Osteoblast (primary cell): ENCODE measurements at regions not wholly inside any gene's neighbourhood (a gene's known extent, or its start where the extent isn't known, plus 50 kb on each side); places are given as distances from the start of the nearest gene placed in this dataset.

Source experiments
- DNase-seq: peaks from one replicate; pipeline ENCODE4 v3.0.0; 2011; ENCODE audit warnings: low spot score, mixed read lengths; ENCODE audit not compliant: insufficient read length; ENCODE audit errors: missing footprints
- H2AFZ ChIP-seq: 2 replicates; pipeline ENCODE4 v1.6.0; 2011; ENCODE audit warnings: mild to moderate bottlenecking, low read length
- H3K27ac ChIP-seq: 2 replicates; pipeline ENCODE4 v1.5.1; 2011; ENCODE audit warnings: mild to moderate bottlenecking, low read depth, low read length, moderate library complexity
- H3K27me3 ChIP-seq: 2 replicates; pipeline ENCODE4 v1.6.0; 2012; ENCODE audit warnings: mild to moderate bottlenecking, control low read depth, inconsistent platforms, low read length, moderate library complexity; ENCODE audit not compliant: insufficient read depth
- H3K36me3 ChIP-seq: 2 replicates; pipeline ENCODE4 v1.5.1; 2011; ENCODE audit warnings: mild to moderate bottlenecking, low read length, control low read depth, moderate library complexity; ENCODE audit not compliant: insufficient read depth
- H3K4me1 ChIP-seq: 2 replicates; pipeline ENCODE4 v1.5.1; 2011; ENCODE audit warnings: mild to moderate bottlenecking, low read length, control low read depth, moderate library complexity; ENCODE audit not compliant: insufficient read depth
- H3K4me2 ChIP-seq: 2 replicates; pipeline ENCODE4 v1.6.0; 2011; ENCODE audit warnings: mild to moderate bottlenecking, low read length; ENCODE audit not compliant: insufficient read depth
- H3K4me3 ChIP-seq: fragments of 200-600 bp; sonication (generic); 3 replicates; pipeline ENCODE4 v1.5.1; 2012; ENCODE audit warnings: mild to moderate bottlenecking, low read length, inconsistent platforms; ENCODE audit not compliant: insufficient read depth
- H3K79me2 ChIP-seq: 2 replicates; pipeline ENCODE4 v1.6.0; 2012; ENCODE audit warnings: mild to moderate bottlenecking, low read length, control low read depth, inconsistent platforms; ENCODE audit not compliant: insufficient read depth
- H3K9me3 ChIP-seq: 2 replicates; pipeline ENCODE4 v1.5.1; 2011; ENCODE audit warnings: low read depth, low read length, control low read depth
- H4K20me1 ChIP-seq: 2 replicates; pipeline ENCODE4 v1.6.0; 2012; ENCODE audit warnings: mild to moderate bottlenecking, low read length, control low read depth; ENCODE audit not compliant: insufficient read depth
- CTCF ChIP-seq: IDR thresholded peaks from 2 replicates; pipeline ENCODE4 v1.5.1; 2011; ENCODE audit warnings: mild to moderate bottlenecking, low read depth, low read length, moderate library complexity; ENCODE audit errors: extremely low read depth

GRCh38 chr2:107448160-107448559 lies 378.5 kb upstream of the RGPD4 start:
- DNase-seq = no peak
- Histone ChIP-seq H3K9me3 (no peaks in the 10 kb centered on the region), H2AFZ (no peak overlapping the region), H3K4me2 (no peak overlapping the region), H4K20me1 (no peaks in the 10 kb centered on the region), H3K4me3 (no peak overlapping the region), H3K36me3 (no peaks in the 10 kb centered on the region), H3K79me2 (no peaks in the 10 kb centered on the region), H3K4me1 (no peaks in the 10 kb centered on the region), H3K27ac (no peak overlapping the region), H3K27me3 (no peaks in the 10 kb centered on the region)
- no peak for TF ChIP-seq CTCF

GRCh38 chr2:107461301-107461700 lies 365.4 kb upstream of the RGPD4 start:
- no peaks in the 10 kb centered on the region for H3K9me3 ChIP-seq
- no peak overlapping the region for H3K4me2 ChIP-seq
- H4K20me1 ChIP-seq = no peaks in the 10 kb centered on the region
- no peak for DNase-seq
- H2AFZ ChIP-seq = no peak overlapping the region
- H3K4me1 ChIP-seq = no peaks in the 10 kb centered on the region
- TF ChIP-seq CTCF = no peak
- H3K4me3 ChIP-seq = no peak overlapping the region
- no peaks in the 10 kb centered on the region for H3K27me3 ChIP-seq
- H3K27ac ChIP-seq = no peak overlapping the region
- no peaks in the 10 kb centered on the region for H3K79me2 ChIP-seq
- no peaks in the 10 kb centered on the region for H3K36me3 ChIP-seq

GRCh38 chr2:107462181-107462580 lies 364.5 kb upstream of the RGPD4 start:
- H4K20me1 ChIP-seq = no peaks in the 10 kb centered on the region
- no peaks in the 10 kb centered on the region for H3K4me1 ChIP-seq
- H3K79me2 ChIP-seq = no peaks in the 10 kb centered on the region
- no peaks in the 10 kb centered on the region for H3K9me3 ChIP-seq
- no peak overlapping the region for H3K4me3 ChIP-seq
- no peaks in the 10 kb centered on the region for H3K36me3 ChIP-seq
- no peak for TF ChIP-seq CTCF
- no peak overlapping the region for H3K4me2 ChIP-seq
- no peak overlapping the region for H2AFZ ChIP-seq
- H3K27ac ChIP-seq = no peak overlapping the region
- H3K27me3 ChIP-seq = no peaks in the 10 kb centered on the region
- DNase-seq = no peak

GRCh38 chr2:107466241-107466640 lies 360.5 kb upstream of the RGPD4 start:
- H4K20me1 ChIP-seq = no peaks in the 10 kb centered on the region
- H3K36me3 ChIP-seq = no peaks in the 10 kb centered on the region
- H3K27me3 ChIP-seq = no peaks in the 10 kb centered on the region
- H2AFZ ChIP-seq = no peak overlapping the region
- H3K4me3 ChIP-seq = no peak overlapping the region
- no peaks in the 10 kb centered on the region for H3K9me3 ChIP-seq
- H3K79me2 ChIP-seq = no peaks in the 10 kb centered on the region
- no peak overlapping the region for H3K27ac ChIP-seq
- H3K4me1 ChIP-seq = no peaks in the 10 kb centered on the region
- no peak for TF ChIP-seq CTCF
- no peak overlapping the region for H3K4me2 ChIP-seq
- DNase-seq = no peak
